D341Med (cell line): ENCODE measurements at regions not wholly inside any gene's neighbourhood (a gene's known extent, or its start where the extent isn't known, plus 50 kb on each side); places are given as distances from the start of the nearest gene placed in this dataset.
"Not testable (repeated sequence)": the region's sequence is repeated elsewhere in the genome, so short reads cannot be mapped to it uniquely, and the experiment has no call there.

Experiments used
- DNase-seq: peaks from one replicate; pipeline ENCODE4 v3.0.0; 2012; ENCODE audit warnings: low spot score

GRCh38 chr20:50329981-50330503 lies 139.4 kb downstream of the CEBPB start:
- no peak for DNase-seq

GRCh38 chr20:50330504-50331313 lies 140.1 kb downstream of the CEBPB start:
- no peak for DNase-seq

DNA sequence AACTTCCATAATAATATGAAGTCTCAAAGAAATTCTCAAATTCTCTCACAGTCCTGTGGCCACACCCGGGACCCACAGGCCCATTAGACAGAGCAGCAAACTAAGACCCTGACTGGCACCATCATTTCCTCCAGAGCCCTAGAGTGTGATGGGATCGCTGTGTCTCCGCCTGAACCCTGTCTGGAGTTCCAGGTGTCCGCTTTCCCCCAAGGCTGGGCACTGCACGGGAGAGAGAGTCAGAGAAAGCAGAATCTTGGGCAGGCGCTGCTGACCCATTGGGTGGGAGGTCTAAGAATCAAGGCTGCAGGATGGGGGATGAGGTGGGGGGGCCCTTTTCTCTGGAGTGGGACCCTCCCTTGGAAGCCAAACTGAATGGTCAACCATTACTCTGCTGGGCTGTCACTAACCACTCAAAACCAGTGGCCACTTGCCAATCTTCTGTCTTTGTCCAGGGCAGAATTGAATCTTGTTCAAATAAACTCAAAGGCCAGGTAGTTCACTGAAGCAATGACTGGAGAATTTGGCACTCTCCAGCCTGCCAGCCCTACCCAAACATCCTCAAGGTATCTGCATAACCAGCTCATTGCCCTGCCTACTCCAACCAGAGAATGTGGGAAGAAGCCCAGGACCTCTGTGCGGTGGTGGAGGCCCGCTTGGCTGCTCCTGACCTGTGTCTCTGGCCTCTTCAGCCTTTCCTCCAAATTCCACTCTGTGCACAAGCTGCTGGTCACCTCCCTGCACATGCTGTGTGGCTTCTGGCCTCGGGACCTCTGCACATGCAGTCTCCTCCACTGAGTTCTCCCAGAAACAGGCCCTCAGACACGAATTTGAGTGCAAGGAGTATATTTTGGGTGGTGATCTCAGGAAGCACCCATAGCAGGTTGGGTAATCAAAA lies 141.1 kb downstream of the CEBPB start:
- no peak for DNase-seq

- no peak for DNase-seq
Observed at GRCh38 chr20:50332491-50332980, 141.9 kb downstream of the CEBPB start.

GRCh38 chr20:50333131-50333670 lies 142.6 kb downstream of the CEBPB start:
- DNase-seq = no peak

DNA sequence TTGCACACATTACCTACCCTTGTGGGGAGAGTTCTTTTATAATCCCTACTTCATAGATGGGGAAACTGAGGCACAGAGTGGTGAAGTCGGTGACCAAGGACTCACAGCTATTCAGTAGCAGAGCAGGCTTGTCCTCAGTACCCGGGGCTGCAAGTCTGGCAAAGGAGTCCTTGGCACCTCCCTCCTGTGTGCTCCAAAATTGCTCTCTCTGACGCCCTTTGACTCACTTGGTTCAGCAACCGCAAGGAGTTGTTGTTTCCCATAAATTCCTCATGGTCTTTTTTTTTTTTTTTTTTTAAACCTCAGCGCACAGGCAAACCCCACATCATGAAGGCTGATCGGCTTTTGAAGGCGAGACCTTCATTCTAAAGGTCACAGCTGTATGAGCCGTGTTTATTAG lies 143.2 kb downstream of the CEBPB start:
- no peak for DNase-seq

DNA sequence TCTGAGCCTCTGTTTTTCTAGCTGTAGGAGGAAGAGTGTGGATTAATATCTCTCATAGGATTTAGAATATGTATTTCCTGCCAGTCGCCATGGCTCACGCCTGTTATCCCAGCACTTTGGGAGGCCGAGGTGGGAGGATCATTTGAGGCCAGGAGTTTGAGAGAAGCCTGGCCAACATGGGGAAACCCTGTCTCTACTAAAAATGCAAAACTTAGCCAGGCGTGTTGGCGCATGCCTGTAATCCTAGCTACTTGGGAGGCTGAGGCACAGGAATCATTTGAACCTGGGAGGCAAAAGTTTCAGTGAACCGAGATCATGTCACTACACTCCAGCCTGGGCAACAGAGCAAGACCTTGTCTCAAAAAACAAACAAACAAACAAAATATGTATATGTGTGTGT lies 143.9 kb downstream of the CEBPB start:
- DNase-seq = not testable (repeated sequence)

- no peak for DNase-seq
Observed at GRCh38 chr20:50335105-50335504, 144.5 kb downstream of the CEBPB start.

- no peak for DNase-seq
Observed at GRCh38 chr20:50335866-50336265, 145.2 kb downstream of the CEBPB start.

DNA sequence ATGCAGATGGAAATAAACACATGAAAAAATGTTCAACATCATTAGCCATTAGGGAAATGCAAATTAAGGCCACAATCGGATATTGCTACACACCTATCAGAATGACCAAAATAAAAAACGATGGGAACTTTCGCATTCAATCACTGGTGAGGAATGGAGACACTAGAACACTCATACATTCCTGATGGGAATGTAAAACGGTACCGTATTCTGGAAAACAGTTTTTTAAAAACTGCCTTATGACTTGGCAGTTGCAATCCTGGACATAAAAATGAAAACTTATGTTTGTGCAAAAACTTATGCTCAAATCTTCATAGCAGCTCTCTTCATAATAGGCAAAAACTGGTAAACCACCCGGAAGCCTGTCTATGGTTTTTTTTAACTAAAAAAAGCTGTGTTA lies 146.0 kb downstream of the CEBPB start:
- DNase-seq = no peak

DNA sequence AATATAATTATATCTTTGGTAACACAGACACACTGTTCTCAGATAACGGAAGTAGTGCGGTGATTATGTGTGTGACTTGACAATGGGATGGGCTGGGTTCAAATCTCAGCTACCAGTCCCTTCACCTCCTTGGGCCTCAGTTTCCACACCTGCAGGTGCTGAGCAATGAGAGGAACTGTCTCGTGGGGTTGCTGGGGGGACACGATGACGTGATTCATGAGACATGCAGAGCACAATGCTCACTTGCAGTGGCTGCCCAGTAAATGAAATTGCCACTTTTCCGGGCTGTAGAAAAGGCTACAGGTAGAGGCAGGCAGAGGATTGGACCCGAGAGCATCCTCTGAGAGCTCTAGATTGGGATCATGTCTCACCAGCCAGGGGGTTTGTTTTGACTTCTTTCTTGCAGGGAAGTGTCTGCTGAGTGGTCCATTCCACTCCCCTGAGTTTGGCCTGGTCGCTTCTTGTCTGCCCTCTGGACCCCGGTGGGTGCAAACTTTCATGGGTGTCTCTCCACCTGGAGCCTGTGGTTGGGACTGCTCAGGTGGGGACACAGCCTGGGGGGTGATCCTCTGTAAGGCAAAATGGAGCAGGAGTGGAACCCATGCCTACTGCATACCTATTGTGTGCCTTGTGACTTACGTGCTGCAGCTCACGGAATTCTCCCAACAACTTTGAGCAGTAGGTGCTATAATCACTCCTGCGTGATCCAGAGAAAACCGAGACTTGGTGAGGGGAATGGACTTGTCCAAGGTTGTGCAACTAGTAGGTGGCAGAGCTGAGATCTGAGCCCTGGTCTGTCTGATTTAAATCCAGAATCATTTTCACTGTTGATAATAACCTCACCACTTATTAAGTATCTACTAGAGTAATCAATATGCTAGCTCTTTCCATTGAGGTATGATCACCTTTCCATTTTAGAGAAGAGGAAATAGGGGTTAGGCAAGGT lies 147.2 kb downstream of the CEBPB start:
- DNase-seq = no peak

GRCh38 chr20:50338479-50339391 lies 148.1 kb downstream of the CEBPB start:
- DNase-seq = no peak

- no peak for DNase-seq
Observed at GRCh38 chr20:50339466-50339901, 148.9 kb downstream of the CEBPB start.

- DNase-seq = no peak
Observed at GRCh38 chr20:50340541-50340940, 149.9 kb downstream of the CEBPB start.

GRCh38 chr20:50341050-50341449 lies 150.4 kb downstream of the CEBPB start:
- no peak for DNase-seq

GRCh38 chr20:50341880-50342637 lies 151.4 kb downstream of the CEBPB start:
- DNase-seq = no peak

GRCh38 chr20:50342638-50343102 lies 152.0 kb downstream of the CEBPB start:
- DNase-seq = no peak

GRCh38 chr20:50343125-50343489 lies 152.5 kb downstream of the CEBPB start:
- DNase-seq = no peak

GRCh38 chr20:50343490-50344179 lies 153.0 kb downstream of the CEBPB start:
- DNase-seq = no peak
